ENCODE measurements at regions not wholly inside any gene's neighbourhood (a gene's known extent, or its start where the extent isn't known, plus 50 kb on each side); places are given as distances from the start of the nearest gene placed in this dataset.

DNA sequence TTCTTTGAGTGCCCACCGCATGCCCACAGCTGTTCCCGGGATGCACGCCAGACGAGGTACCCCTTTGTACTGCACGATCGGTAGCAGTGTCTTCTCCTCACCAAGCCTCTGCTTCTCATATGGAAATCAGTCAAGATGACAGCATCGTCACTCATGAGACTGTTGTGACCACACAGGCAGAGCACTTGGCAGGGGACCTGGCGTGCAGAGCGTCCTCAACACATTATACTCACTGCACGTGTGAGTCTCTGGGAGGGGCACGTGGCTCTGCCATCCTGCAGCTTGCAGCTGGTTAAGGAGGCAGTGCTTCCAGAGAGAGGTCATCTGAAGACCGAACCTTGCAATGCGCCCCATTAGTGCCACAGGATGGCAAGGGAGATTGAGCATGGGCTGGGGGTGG, 266.8 kb downstream of the NPHP4 start (continued):
- TF ChIP-seq CDX4 (CRISPR knock-in tag; IDR thresholded peaks at IDR 0.05; ENCODE audit: borderline replicate concordance), result no peak
- TF ChIP-seq, protein P1, sequence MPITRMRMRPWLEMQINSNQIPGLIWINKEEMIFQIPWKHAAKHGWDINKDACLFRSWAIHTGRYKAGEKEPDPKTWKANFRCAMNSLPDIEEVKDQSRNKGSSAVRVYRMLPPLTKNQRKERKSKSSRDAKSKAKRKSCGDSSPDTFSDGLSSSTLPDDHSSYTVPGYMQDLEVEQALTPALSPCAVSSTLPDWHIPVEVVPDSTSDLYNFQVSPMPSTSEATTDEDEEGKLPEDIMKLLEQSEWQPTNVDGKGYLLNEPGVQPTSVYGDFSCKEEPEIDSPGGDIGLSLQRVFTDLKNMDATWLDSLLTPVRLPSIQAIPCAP (CRISPR knock-in tag; IDR thresholded peaks at IDR 0.05), result no peak
- TF ChIP-seq CTCF (IDR thresholded peaks at IDR 0.05), result no peak

DNA sequence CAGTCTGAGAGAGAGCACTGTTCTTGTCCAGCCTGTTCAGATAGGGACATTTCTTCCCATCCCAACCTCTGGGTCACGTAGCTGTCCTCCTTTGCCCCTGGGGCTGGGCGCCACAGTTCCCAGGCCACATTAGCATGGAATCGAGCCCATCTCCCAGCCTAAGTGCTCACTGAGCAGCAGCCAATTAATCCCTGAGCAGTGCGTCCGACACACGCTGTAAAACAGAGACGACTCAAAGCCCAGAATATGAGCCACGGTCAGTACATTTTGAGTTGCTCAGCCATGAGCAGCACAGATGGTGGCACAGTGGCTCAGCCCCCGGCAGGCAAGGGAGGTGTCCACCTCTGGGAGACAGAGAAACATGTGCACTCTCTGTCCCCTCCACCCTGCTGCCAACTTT, 267.4 kb downstream of the NPHP4 start:
- ATAC-seq (no peak), DNase-seq (ENCODE audit: low spot score) (no peak)
- no peak overlapping the region for H3K4me3 Mint-ChIP-seq
- no peaks in the 10 kb centered on the region for H3K27me3 Mint-ChIP-seq (ENCODE audit: low read depth)
- ChIA-PET CTCF (no interaction called here), POLR2A (no interaction called here)
- H3K36me3 Mint-ChIP-seq, result peaks cover 8% of the 10 kb centered on the region
- peaks cover 34% of the 10 kb centered on the region for H3K9me3 Mint-ChIP-seq
- H3K4me1 Mint-ChIP-seq, result peaks cover 9% of the 10 kb centered on the region
- H3K27ac Mint-ChIP-seq, result no peak overlapping the region
- TF ChIP-seq ZNF219 (CRISPR knock-in tag; IDR thresholded peaks at IDR 0.05; ENCODE audit: borderline replicate concordance) (no peak), MYBL2 (CRISPR knock-in tag; IDR thresholded peaks at IDR 0.05) (no peak)
- TF ChIP-seq, protein P2, sequence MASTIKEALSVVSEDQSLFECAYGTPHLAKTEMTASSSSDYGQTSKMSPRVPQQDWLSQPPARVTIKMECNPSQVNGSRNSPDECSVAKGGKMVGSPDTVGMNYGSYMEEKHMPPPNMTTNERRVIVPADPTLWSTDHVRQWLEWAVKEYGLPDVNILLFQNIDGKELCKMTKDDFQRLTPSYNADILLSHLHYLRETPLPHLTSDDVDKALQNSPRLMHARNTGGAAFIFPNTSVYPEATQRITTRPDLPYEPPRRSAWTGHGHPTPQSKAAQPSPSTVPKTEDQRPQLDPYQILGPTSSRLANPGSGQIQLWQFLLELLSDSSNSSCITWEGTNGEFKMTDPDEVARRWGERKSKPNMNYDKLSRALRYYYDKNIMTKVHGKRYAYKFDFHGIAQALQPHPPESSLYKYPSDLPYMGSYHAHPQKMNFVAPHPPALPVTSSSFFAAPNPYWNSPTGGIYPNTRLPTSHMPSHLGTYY (CRISPR knock-in tag; IDR thresholded peaks at IDR 0.05), result no peak

DNA sequence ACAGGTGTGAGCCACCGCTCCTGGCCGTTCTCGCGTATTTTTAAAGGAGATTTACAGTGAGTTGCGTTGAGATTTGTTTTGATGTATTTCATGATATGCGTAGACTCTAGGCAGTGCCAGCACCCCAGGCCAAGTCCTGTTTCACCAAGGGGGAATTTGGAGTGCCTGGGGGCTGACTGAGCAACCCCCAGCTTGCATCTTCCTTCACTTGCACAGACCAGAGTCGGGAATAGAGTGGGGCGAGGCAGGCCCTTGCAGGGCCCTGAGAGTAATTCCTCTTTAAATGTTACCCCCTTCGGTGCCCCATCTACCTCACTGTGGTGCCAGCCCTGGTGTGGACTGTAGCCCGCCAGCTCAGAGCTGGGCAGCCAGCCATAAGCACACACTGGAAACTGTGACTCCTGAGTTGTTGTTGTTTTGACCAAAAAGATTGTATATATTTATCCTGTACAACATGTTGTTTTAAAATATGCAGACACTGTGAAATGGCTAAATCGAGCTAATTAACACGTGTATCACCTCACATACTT, 269.5 kb downstream of the NPHP4 start:
- no peak for ATAC-seq
- TF ChIP-seq TEAD4 (CRISPR knock-in tag; IDR thresholded peaks at IDR 0.05) (no peak), CREB1 (CRISPR knock-in tag; IDR thresholded peaks at IDR 0.05) (no peak), ATF3 (CRISPR knock-in tag; conservative IDR thresholded peaks at IDR 0.05) (no peak), CBFB (CRISPR knock-in tag; IDR thresholded peaks at IDR 0.05; ENCODE audit: low read depth) (no peak), SP1 (CRISPR knock-in tag; conservative IDR thresholded peaks at IDR 0.05) (no peak), CDX4 (CRISPR knock-in tag; IDR thresholded peaks at IDR 0.05; ENCODE audit: borderline replicate concordance) (no peak), HMGA2 (CRISPR knock-in tag; IDR thresholded peaks at IDR 0.05) (no peak), ESRRA (CRISPR knock-in tag; IDR thresholded peaks at IDR 0.05; ENCODE audit: borderline replicate concordance) (no peak)
- ChIA-PET CTCF (no interaction called here), POLR2A (no interaction called here)
- H3K9me3 Mint-ChIP-seq, result peaks cover 34% of the 10 kb centered on the region
- no peaks in the 10 kb centered on the region for H3K27me3 Mint-ChIP-seq (ENCODE audit: low read depth)
- H3K4me1 Mint-ChIP-seq, result peaks cover 21% of the 10 kb centered on the region
- no peak overlapping the region for H3K4me3 Mint-ChIP-seq
- DNase-seq (ENCODE audit: low spot score), result no peak
- peaks cover 8% of the 10 kb centered on the region for H3K36me3 Mint-ChIP-seq
- H3K27ac Mint-ChIP-seq, result no peak overlapping the region

DNA sequence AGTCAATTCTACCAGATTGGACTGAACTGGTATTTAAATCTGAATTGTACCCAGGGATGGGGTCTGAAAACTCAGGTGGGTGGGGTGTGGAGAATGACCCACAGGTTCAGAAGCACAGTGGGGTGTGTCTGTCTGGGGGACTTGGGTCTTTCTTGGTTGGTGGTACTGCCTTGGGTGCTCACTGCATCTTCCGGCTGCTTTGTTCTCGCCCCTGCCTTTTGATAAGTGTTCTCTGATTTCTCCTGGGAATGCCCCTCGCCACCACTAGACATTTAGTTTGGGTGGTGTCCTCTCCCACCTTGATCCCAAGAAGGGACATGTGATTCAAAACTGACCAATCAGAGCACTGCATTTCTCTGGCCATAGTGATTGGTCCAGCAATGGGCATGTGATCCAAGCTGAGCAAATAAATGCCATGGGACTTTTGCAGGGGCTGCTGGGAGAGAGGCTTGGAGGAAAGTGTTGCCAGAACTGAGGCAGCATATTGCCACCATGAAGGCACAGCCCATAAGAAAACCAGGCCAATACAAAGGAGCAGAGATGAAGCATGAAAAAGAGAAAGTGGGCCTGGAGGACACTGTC, 270.5 kb downstream of the NPHP4 start:
- peaks cover 26% of the 10 kb centered on the region for H3K4me1 Mint-ChIP-seq
- peaks cover 8% of the 10 kb centered on the region for H3K36me3 Mint-ChIP-seq
- no peak overlapping the region for H3K4me3 Mint-ChIP-seq
- no peak for DNase-seq (ENCODE audit: low spot score)
- ChIA-PET POLR2A (no interaction called here), CTCF (interaction anchor here (6.2 kb wide), 1 partner anchor 24 kb away, joined by 56 read pairs; no protein-coding TSS in a partner anchor)
- TF ChIP-seq PRDM15 (CRISPR knock-in tag; IDR thresholded peaks at IDR 0.05) (no peak), NR1H2 (CRISPR knock-in tag; IDR thresholded peaks at IDR 0.05) (no peak), USF1 (CRISPR knock-in tag; IDR thresholded peaks at IDR 0.05) (0 out of 2 replicates have a peak, but pooled peaks have one; percentile 36)
- TF ChIP-seq, protein P3, sequence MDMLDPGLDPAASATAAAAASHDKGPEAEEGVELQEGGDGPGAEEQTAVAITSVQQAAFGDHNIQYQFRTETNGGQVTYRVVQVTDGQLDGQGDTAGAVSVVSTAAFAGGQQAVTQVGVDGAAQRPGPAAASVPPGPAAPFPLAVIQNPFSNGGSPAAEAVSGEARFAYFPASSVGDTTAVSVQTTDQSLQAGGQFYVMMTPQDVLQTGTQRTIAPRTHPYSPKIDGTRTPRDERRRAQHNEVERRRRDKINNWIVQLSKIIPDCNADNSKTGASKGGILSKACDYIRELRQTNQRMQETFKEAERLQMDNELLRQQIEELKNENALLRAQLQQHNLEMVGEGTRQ (CRISPR knock-in tag; IDR thresholded peaks at IDR 0.05), result peak; percentile 74
- no peak overlapping the region for H3K27ac Mint-ChIP-seq
- no peak for ATAC-seq
- H3K27me3 Mint-ChIP-seq (ENCODE audit: low read depth), result no peaks in the 10 kb centered on the region
- peaks cover 34% of the 10 kb centered on the region for H3K9me3 Mint-ChIP-seq

Data from WTC11 (cell line).